ENCODE measurements at regions not wholly inside any gene's neighbourhood (a gene's known extent, or its start where the extent isn't known, plus 50 kb on each side); places are given as distances from the start of the nearest gene placed in this dataset.
"Not testable (repeated sequence)": the region's sequence is repeated elsewhere in the genome, so short reads cannot be mapped to it uniquely, and the experiment has no call there.

DNA sequence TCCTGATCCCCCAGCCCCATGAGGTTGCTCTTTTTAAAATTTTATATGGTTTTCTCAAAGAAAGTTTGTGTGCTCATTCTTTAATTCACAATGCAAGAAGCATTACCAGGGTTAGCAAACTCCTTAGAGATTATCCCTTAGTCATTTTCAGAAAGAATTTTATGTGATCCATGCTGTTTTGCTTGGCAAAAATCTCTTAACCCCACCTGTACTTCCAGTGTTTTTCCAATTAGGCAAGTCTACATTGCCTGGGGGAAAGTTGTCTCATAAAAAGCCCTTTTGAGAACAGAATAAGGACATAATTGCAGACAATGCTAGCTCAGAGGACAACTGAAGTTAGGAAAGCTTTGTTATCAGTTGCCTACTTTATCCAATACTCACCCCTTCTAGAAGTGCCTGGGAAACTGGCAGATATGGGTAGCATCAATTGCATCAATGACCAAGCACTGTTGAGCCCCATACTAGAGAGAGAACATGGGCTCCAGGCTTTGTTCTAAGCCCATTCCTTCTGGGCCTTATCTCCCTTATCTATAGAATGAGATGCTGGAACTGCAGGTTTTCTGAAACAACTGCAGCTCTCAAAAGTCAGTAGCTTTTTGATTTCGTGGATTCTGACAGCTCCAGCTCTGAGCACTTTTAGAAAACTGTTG is 265.9 kb upstream of the SPHKAP start:
- no peaks in the 10 kb centered on the region for H3K4me1 ChIP-seq (ENCODE audit: control insufficient read depth, insufficient read depth, low read length)
- peak; percentile 40 for DNase-seq (ENCODE audit: low read depth)
- no peaks in the 10 kb centered on the region for H3K36me3 ChIP-seq (ENCODE audit: control insufficient read depth, insufficient read depth, low read length, severe bottlenecking)

DNA sequence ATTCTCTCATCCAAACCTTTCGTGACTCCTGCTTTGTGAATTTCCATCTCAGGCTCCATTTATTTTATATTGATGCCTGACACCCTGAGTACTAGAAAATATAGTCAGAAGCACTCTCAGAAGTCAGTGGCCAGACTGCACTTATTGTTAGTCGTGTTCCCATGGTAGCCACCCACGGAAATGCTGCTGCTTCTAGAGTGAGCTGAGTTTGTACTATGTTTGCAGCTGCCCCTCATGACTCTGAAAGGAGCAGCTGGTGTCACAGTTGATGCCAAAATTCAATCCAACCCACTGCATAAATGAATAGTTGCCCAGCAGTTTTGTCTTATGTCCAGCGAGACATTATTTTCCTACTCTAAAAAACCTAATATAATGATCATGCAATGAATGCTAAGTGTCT is 265.2 kb upstream of the SPHKAP start:
- Histone ChIP-seq H3K4me1 (ENCODE audit: control insufficient read depth, insufficient read depth, low read length) (no peaks in the 10 kb centered on the region), H3K4me3 (ENCODE audit: low read length) (no peak overlapping the region), H3K27me3 (replicated peaks; ENCODE audit: control insufficient read depth, insufficient read depth, low read length) (no peaks in the 10 kb centered on the region), H3K9me3 (ENCODE audit: control insufficient read depth, low read length) (peaks cover 10% of the 10 kb centered on the region), H3K9ac (ENCODE audit: low read length) (no peak overlapping the region), H3K36me3 (ENCODE audit: control insufficient read depth, insufficient read depth, low read length, severe bottlenecking) (no peaks in the 10 kb centered on the region)
- DNase-seq (ENCODE audit: low read depth) = peak; percentile 38

More for the DNA sequence above, 265.9 kb upstream of the SPHKAP start:
- Histone ChIP-seq H3K27me3 (replicated peaks; ENCODE audit: control insufficient read depth, insufficient read depth, low read length) (no peaks in the 10 kb centered on the region), H3K9me3 (ENCODE audit: control insufficient read depth, low read length) (peaks cover 10% of the 10 kb centered on the region), H3K4me3 (ENCODE audit: low read length) (no peak overlapping the region), H3K9ac (ENCODE audit: low read length) (no peak overlapping the region)

DNA sequence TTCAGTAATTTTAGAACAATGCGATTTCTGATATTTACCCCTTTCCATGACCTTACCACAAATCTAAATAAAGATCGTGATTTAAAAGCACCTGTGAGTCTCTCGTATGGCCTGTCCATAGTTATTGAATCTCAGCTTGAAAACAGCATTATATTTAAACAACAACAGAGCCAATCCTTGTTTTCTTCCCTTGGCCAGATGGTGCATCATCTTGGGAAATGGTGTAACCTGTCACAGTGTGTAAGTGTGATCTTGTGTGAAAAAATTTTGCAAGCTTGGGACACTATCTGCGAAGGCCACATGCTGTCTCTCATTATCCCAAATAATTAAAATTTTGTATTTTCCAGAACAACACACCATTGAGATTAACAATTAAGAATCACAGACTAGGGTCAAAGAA is 262.7 kb upstream of the SPHKAP start:
- H3K4me3 ChIP-seq (ENCODE audit: low read length) = no peak overlapping the region
- peaks cover 10% of the 10 kb centered on the region for H3K9me3 ChIP-seq (ENCODE audit: control insufficient read depth, low read length)
- no peaks in the 10 kb centered on the region for H3K36me3 ChIP-seq (ENCODE audit: control insufficient read depth, insufficient read depth, low read length, severe bottlenecking)
- no peaks in the 10 kb centered on the region for H3K4me1 ChIP-seq (ENCODE audit: control insufficient read depth, insufficient read depth, low read length)
- no peak overlapping the region for H3K9ac ChIP-seq (ENCODE audit: low read length)
- no peaks in the 10 kb centered on the region for H3K27me3 ChIP-seq (replicated peaks; ENCODE audit: control insufficient read depth, insufficient read depth, low read length)
- no peak for DNase-seq (ENCODE audit: low read depth)

DNA sequence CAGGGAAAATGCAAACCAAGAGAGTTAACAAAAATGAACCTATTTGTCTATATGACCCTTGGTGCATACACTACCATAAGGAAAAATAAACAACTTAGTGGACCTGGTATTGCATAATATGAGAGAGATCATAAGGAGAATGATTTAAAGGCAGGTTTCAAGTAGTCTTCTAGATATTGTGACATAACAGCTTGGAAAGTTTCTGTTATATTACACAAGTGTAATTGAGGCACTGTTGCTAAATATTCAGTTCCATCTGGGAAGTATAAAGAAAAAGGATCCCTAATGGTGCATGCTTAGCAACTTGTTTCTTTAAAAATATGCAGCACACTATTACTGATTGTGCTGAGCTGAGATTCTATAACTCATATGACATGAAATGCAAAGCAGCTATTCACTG is 252.2 kb upstream of the SPHKAP start:
- no peaks in the 10 kb centered on the region for H3K27me3 ChIP-seq (replicated peaks; ENCODE audit: control insufficient read depth, insufficient read depth, low read length)
- no peaks in the 10 kb centered on the region for H3K9me3 ChIP-seq (ENCODE audit: control insufficient read depth, low read length)
- no peak overlapping the region for H3K4me3 ChIP-seq (ENCODE audit: low read length)
- peak; percentile 74 for DNase-seq (ENCODE audit: low read depth)
- no peaks in the 10 kb centered on the region for H3K36me3 ChIP-seq (ENCODE audit: control insufficient read depth, insufficient read depth, low read length, severe bottlenecking)
- H3K9ac ChIP-seq (ENCODE audit: low read length) = no peak overlapping the region
- H3K4me1 ChIP-seq (ENCODE audit: control insufficient read depth, insufficient read depth, low read length) = no peaks in the 10 kb centered on the region

DNA sequence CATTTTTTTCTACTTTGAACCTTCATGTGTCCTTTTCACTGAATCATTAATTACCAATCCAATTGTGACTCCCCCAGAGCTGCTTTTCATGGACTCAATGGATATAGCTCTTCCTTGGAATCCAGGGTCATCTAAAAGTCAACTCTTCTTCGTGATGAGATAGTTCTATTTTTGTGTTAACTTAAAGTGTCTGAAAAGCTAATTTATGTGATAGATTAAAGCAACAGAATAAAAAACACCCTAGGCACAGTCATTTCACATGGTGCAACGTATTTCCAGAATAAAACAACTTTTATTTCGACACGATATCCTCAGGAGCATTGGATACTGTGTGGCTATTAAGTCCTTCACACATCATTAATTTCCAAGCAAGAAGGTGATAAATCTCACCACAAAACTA is 250.6 kb upstream of the SPHKAP start:
- no peaks in the 10 kb centered on the region for H3K27me3 ChIP-seq (replicated peaks; ENCODE audit: control insufficient read depth, insufficient read depth, low read length)
- H3K9ac ChIP-seq (ENCODE audit: low read length) = no peak overlapping the region
- H3K36me3 ChIP-seq (ENCODE audit: control insufficient read depth, insufficient read depth, low read length, severe bottlenecking) = no peaks in the 10 kb centered on the region
- no peak for DNase-seq (ENCODE audit: low read depth)
- no peaks in the 10 kb centered on the region for H3K4me1 ChIP-seq (ENCODE audit: control insufficient read depth, insufficient read depth, low read length)
- no peak overlapping the region for H3K4me3 ChIP-seq (ENCODE audit: low read length)
- peaks cover 12% of the 10 kb centered on the region for H3K9me3 ChIP-seq (ENCODE audit: control insufficient read depth, low read length)

DNA sequence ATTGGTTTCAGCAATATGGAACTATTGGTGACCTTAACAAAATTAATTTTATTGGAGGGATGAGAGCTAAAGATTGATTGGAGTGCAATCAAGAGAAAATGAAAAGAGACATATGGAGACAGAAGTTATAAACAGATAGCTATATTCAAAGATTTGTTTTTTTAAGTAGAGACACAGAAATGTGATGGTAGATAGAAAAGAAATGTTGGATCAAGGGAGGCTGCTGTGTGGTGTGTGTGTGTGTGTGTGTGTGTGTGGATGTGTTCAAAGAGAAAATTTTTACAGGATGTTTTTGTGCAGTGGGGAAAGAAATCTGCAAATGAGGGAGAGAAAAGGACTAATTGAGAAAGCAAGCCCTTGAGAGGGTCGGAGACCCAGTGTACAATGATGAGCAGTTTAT is 249.5 kb upstream of the SPHKAP start:
- H3K9me3 ChIP-seq (ENCODE audit: control insufficient read depth, low read length) = peaks cover 20% of the 10 kb centered on the region
- no peaks in the 10 kb centered on the region for H3K36me3 ChIP-seq (ENCODE audit: control insufficient read depth, insufficient read depth, low read length, severe bottlenecking)
- DNase-seq (ENCODE audit: low read depth) = no peak
- H3K4me1 ChIP-seq (ENCODE audit: control insufficient read depth, insufficient read depth, low read length) = no peaks in the 10 kb centered on the region
- H3K4me3 ChIP-seq (ENCODE audit: low read length) = no peak overlapping the region
- no peaks in the 10 kb centered on the region for H3K27me3 ChIP-seq (replicated peaks; ENCODE audit: control insufficient read depth, insufficient read depth, low read length)
- H3K9ac ChIP-seq (ENCODE audit: low read length) = no peak overlapping the region

DNA sequence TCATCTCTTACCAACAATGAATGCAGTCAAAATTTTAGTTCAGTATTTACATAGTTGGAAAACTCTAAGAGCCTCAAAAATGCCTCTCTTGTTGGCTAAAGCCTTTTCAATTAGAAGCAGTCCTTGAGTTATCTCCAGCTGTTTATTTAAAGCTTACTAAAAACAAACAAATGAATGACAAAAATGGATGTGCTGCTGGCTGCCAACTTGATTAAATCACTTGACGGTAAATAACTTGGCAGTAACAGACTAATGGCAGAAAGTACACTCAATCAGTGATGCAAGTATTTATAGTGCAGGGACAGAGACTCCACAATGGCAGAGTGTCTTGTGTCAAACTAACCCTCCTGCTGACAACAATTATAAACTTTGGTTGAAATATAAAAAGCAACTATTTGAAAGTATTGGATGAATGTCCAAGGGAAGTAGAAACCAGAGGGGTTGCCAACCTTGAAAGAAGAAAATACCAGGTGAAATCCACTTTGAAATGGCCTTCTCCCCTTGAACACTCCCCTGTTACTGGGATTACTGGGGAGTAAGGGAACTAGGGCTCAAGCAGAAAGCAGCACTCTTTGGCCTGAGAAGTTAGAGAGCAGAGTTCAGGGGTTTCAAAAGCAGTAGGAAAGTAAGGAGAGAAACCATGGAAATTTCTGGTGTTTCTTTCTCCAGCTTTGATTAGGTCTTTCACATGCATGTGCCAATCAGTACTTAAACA is 245.2 kb upstream of the SPHKAP start:
- Histone ChIP-seq H3K9me3 (ENCODE audit: control insufficient read depth, low read length) (peaks cover 20% of the 10 kb centered on the region), H3K4me1 (ENCODE audit: control insufficient read depth, insufficient read depth, low read length) (no peaks in the 10 kb centered on the region), H3K36me3 (ENCODE audit: control insufficient read depth, insufficient read depth, low read length, severe bottlenecking) (no peaks in the 10 kb centered on the region), H3K4me3 (ENCODE audit: low read length) (no peak overlapping the region), H3K27me3 (replicated peaks; ENCODE audit: control insufficient read depth, insufficient read depth, low read length) (no peaks in the 10 kb centered on the region), H3K9ac (ENCODE audit: low read length) (no peak overlapping the region)
- peak; percentile 42 for DNase-seq (ENCODE audit: low read depth)

DNA sequence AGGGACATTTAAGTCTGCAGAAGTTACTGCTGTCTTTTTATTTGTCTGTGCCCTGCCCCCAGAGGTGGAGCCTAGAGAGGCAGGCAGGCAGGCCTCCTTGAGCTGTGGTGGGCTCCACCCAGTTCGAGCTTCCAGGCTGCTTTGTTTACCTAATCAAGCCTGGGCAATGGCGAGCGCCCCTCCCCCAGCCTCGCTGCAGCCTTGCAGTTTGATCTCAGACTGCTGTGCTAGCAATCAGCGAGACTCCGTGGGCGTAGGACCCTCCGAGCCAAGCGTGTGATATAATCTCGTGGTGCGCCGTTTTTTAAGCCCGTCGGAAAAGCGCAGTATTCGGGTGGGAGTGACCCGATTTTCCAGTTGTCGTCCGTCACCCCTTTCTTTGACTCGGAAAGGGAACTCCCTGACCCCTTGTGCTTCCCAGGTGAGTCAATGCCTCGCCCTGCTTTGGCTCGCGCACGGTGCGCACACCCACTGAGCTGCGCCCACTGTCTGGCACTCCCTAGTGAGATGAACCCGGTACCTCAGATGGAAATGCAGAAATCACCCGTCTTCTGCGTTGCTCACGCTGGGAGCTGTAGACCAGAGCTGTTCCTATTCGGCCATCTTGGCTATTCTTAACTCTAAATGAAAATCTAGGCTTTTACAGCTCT is 244.0 kb upstream of the SPHKAP start:
- H3K9me3 ChIP-seq (ENCODE audit: control insufficient read depth, low read length) = peaks cover 20% of the 10 kb centered on the region
- not testable (repeated sequence) for DNase-seq (ENCODE audit: low read depth); H3K36me3 ChIP-seq (ENCODE audit: control insufficient read depth, insufficient read depth, low read length, severe bottlenecking); H3K27me3 ChIP-seq (replicated peaks; ENCODE audit: control insufficient read depth, insufficient read depth, low read length); H3K4me3 ChIP-seq (ENCODE audit: low read length); H3K4me1 ChIP-seq (ENCODE audit: control insufficient read depth, insufficient read depth, low read length); H3K9ac ChIP-seq (ENCODE audit: low read length)

DNA sequence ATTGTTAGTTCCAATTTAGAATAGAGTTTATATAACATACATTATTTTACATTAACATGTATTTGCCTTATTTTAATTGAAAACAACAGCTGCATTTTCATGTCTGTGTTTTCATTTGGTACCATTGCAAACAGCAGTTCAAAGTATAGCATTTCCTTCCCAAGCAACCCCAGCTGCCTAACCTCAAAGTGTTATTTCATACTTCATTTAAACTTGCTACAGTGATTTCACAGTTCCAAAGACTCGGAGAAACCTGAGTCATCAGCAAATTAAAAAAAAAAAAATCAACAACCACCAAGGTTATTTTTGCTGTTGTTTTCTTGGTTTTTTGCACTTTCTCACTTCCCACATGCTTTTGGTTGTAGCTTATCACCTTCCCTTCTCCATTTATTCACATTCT is 236.5 kb upstream of the SPHKAP start:
- Histone ChIP-seq H3K4me3 (ENCODE audit: low read length) (no peak overlapping the region), H3K4me1 (ENCODE audit: control insufficient read depth, insufficient read depth, low read length) (no peaks in the 10 kb centered on the region), H3K9me3 (ENCODE audit: control insufficient read depth, low read length) (no peaks in the 10 kb centered on the region), H3K27me3 (replicated peaks; ENCODE audit: control insufficient read depth, insufficient read depth, low read length) (no peaks in the 10 kb centered on the region), H3K9ac (ENCODE audit: low read length) (no peak overlapping the region), H3K36me3 (ENCODE audit: control insufficient read depth, insufficient read depth, low read length, severe bottlenecking) (no peaks in the 10 kb centered on the region)
- peak; percentile 46 for DNase-seq (ENCODE audit: low read depth)

DNA sequence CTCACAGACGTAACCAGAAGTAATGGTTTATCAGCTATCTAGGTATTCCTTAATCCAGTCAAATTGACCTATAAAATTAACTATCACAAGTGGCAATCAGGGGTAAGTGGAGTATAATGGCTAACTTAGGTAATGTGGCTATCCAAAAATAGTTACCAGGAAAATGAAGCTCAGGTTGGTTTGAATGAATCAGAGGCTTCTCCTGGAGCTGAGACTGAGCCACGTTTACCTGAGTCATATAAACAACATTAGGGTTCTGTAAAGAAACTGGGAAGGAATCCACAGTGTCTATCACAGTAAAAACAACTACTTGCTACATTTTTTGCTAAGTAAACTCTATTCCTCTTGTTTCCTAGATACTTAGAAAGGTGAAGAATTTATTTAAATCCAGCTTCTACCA is 236.0 kb upstream of the SPHKAP start:
- no peaks in the 10 kb centered on the region for H3K9me3 ChIP-seq (ENCODE audit: control insufficient read depth, low read length)

DNA sequence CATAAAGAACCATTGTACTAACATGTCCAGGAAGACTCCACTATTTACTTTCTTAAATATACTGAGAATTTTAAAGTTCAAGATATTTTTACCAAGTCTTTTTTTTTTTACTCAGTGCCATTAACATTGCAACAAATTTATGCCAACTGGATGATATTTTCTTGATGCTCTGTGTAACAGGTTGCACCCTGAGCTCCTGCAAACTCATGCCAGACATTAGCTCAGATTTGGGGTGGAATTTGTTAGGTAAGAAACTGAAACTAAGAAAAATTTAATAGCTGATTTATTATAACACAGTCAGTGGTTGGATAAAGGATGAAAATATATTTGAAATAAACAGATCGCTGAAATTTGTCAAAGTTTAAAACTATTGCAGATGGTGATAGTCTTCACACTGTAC is 228.6 kb upstream of the SPHKAP start:
- Histone ChIP-seq H3K9ac (ENCODE audit: low read length) (no peak overlapping the region), H3K4me3 (ENCODE audit: low read length) (no peak overlapping the region), H3K9me3 (ENCODE audit: control insufficient read depth, low read length) (no peaks in the 10 kb centered on the region), H3K27me3 (replicated peaks; ENCODE audit: control insufficient read depth, insufficient read depth, low read length) (no peaks in the 10 kb centered on the region), H3K36me3 (ENCODE audit: control insufficient read depth, insufficient read depth, low read length, severe bottlenecking) (no peaks in the 10 kb centered on the region), H3K4me1 (ENCODE audit: control insufficient read depth, insufficient read depth, low read length) (no peaks in the 10 kb centered on the region)
- DNase-seq (ENCODE audit: low read depth) = no peak

More for the DNA sequence above, 236.0 kb upstream of the SPHKAP start:
- no peaks in the 10 kb centered on the region for H3K4me1 ChIP-seq (ENCODE audit: control insufficient read depth, insufficient read depth, low read length)
- H3K9ac ChIP-seq (ENCODE audit: low read length) = no peak overlapping the region
- peak; percentile 11 for DNase-seq (ENCODE audit: low read depth)
- no peaks in the 10 kb centered on the region for H3K27me3 ChIP-seq (replicated peaks; ENCODE audit: control insufficient read depth, insufficient read depth, low read length)
- no peaks in the 10 kb centered on the region for H3K36me3 ChIP-seq (ENCODE audit: control insufficient read depth, insufficient read depth, low read length, severe bottlenecking)
- no peak overlapping the region for H3K4me3 ChIP-seq (ENCODE audit: low read length)
